ENCODE measurements at regions not wholly inside any gene's neighbourhood (a gene's known extent, or its start where the extent isn't known, plus 50 kb on each side); places are given as distances from the start of the nearest gene placed in this dataset.

DNA sequence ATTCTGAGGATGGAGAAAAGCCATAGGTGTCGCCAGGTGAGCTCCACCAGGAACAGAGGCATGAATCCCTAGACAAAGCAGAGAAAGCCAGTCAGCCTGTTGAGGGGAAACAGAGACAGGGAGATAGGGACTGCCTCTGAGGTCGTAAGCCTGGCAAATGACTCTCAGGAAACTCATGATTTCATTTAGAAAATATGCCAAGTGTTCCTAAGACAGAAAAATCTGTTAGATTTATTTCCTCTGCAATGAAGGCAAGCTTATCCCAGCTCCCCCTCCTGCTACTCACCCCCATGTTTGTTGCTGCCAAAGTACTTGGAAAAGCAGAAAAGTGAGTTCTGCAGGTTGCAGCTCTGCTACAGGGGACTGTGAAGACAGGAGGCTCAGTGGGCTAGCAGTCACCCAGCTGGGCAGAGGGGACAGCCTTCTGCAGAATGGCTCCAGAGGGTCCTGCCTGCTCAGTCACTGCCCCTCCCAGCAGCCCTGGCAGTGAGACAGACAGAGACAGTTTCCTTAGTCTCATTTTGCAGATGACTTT, 184.3 kb downstream of the ADRA2A start:
- TF ChIP-seq, protein P1, sequence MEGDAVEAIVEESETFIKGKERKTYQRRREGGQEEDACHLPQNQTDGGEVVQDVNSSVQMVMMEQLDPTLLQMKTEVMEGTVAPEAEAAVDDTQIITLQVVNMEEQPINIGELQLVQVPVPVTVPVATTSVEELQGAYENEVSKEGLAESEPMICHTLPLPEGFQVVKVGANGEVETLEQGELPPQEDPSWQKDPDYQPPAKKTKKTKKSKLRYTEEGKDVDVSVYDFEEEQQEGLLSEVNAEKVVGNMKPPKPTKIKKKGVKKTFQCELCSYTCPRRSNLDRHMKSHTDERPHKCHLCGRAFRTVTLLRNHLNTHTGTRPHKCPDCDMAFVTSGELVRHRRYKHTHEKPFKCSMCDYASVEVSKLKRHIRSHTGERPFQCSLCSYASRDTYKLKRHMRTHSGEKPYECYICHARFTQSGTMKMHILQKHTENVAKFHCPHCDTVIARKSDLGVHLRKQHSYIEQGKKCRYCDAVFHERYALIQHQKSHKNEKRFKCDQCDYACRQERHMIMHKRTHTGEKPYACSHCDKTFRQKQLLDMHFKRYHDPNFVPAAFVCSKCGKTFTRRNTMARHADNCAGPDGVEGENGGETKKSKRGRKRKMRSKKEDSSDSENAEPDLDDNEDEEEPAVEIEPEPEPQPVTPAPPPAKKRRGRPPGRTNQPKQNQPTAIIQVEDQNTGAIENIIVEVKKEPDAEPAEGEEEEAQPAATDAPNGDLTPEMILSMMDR (conservative IDR thresholded peaks at IDR 0.05; ENCODE audit: low read length), result no peak
- no peak for TF ChIP-seq EZH2phosphoT487 (IDR thresholded peaks at IDR 0.05; ENCODE audit: borderline replicate concordance)

Measured in Loucy (cell line).